IMR-90 (cell line): ENCODE measurements at regions not wholly inside any gene's neighbourhood (a gene's known extent, or its start where the extent isn't known, plus 50 kb on each side); places are given as distances from the start of the nearest gene placed in this dataset.

Experiments
- MAFK ChIP-seq: IDR thresholded peaks from 2 replicates; pipeline ENCODE4 v1.6.1; 2012; ENCODE audit warnings: low read depth, low read length, improper control_type of control experiment
- RAD21 ChIP-seq: IDR thresholded peaks from 2 replicates; pipeline ENCODE4 v1.6.1; 2012; ENCODE audit warnings: low read length, improper control_type of control experiment
- TF ChIP-seq, protein P1 (sequence below): conservative IDR thresholded peaks from 2 replicates; pipeline ENCODE4 v1.5.1; 2012; ENCODE audit warnings: mild to moderate bottlenecking, low read depth, low read length, improper control_type of control experiment

DNA sequence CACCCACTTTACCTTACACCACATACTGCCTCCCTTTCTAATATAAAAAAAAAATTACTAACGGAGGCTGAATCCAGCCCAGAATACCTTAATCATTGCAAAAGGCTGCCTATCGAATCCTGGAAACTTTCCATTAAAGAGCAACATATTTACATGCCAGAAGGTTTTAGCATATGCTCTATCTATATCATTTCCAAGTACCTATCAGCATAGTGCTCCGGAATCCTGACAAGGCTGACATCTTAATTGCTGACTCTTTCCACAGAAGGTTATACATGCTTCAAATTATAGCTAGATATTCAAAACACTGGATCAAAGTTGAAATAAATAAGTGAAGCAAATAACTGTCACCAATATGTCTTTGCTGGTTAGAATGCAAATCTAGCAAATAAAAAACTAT, 170.9 kb upstream of the CDK1 start:
- TF ChIP-seq, protein P1, sequence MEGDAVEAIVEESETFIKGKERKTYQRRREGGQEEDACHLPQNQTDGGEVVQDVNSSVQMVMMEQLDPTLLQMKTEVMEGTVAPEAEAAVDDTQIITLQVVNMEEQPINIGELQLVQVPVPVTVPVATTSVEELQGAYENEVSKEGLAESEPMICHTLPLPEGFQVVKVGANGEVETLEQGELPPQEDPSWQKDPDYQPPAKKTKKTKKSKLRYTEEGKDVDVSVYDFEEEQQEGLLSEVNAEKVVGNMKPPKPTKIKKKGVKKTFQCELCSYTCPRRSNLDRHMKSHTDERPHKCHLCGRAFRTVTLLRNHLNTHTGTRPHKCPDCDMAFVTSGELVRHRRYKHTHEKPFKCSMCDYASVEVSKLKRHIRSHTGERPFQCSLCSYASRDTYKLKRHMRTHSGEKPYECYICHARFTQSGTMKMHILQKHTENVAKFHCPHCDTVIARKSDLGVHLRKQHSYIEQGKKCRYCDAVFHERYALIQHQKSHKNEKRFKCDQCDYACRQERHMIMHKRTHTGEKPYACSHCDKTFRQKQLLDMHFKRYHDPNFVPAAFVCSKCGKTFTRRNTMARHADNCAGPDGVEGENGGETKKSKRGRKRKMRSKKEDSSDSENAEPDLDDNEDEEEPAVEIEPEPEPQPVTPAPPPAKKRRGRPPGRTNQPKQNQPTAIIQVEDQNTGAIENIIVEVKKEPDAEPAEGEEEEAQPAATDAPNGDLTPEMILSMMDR, result no peak
- TF ChIP-seq MAFK (no peak), RAD21 (no peak)
